ENCODE measurements at regions not wholly inside any gene's neighbourhood (a gene's known extent, or its start where the extent isn't known, plus 50 kb on each side); places are given as distances from the start of the nearest gene placed in this dataset.

GRCh38 chr6:170137176-170137891 is 153.5 kb downstream of the DLL1 start:
- Histone ChIP-seq H3K27ac (ENCODE audit: insufficient read depth, low read length, poor library complexity, severe bottlenecking) (no peak overlapping the region), H3K9me3 (ENCODE audit: control insufficient read depth in 2 of 2, low read length in 2 of 2) (peaks cover 0 to 4% of the 10 kb centered on the region in 2 experiments), H3K4me3 (ENCODE audit: low read depth, low read length) (no peak overlapping the region), H3K27me3 (ENCODE audit: control insufficient read depth, insufficient read depth, low read length) (no peaks in the 10 kb centered on the region), H3K36me3 (ENCODE audit: control insufficient read depth, insufficient read depth, low read length) (no peaks in the 10 kb centered on the region), H3K4me1 (ENCODE audit: control insufficient read depth, insufficient read depth, low read length, poor library complexity, severe bottlenecking) (no peaks in the 10 kb centered on the region)
- Mint-ChIP-seq H3K27me3 (no peaks in the 10 kb centered on the region), H3K27ac (no peak overlapping the region), H3K36me3 (no peaks in the 10 kb centered on the region), H3K9me3 (peaks cover 0 to 7% (median 0%) of the 10 kb centered on the region in 7 donors), H3K4me1 (no peaks in the 10 kb centered on the region), H3K4me3 (no peak overlapping the region)
- no peak for ATAC-seq (ENCODE audit: low read depth in 2 of 2)
- no peak for DNase-seq

- no peak for DNase-seq
- H3K4me1 ChIP-seq (ENCODE audit: control insufficient read depth, insufficient read depth, low read length, poor library complexity, severe bottlenecking): no peaks in the 10 kb centered on the region
- no peaks in the 10 kb centered on the region for H3K36me3 ChIP-seq (ENCODE audit: control insufficient read depth, insufficient read depth, low read length)
- Mint-ChIP-seq H3K27me3 (no peaks in the 10 kb centered on the region), H3K27ac (no peak overlapping the region), H3K4me3 (no peak overlapping the region), H3K9me3 (peaks cover 0 to 5% (median 0%) of the 10 kb centered on the region in 7 donors), H3K36me3 (no peaks in the 10 kb centered on the region), H3K4me1 (no peaks in the 10 kb centered on the region)
- ATAC-seq (ENCODE audit: low read depth in 2 of 2): no peak
- no peak overlapping the region for H3K27ac ChIP-seq (ENCODE audit: insufficient read depth, low read length, poor library complexity, severe bottlenecking)
- no peak overlapping the region for H3K4me3 ChIP-seq (ENCODE audit: low read depth, low read length)
- H3K27me3 ChIP-seq (ENCODE audit: control insufficient read depth, insufficient read depth, low read length): no peaks in the 10 kb centered on the region
- H3K9me3 ChIP-seq (ENCODE audit: control insufficient read depth in 2 of 2, low read length in 2 of 2): peaks cover 0 to 4% of the 10 kb centered on the region in 2 experiments
Measured at GRCh38 chr6:170136541-170137175, 154.2 kb downstream of the DLL1 start.

GRCh38 chr6:170135821-170136471 is 154.9 kb downstream of the DLL1 start:
- H3K27ac ChIP-seq (ENCODE audit: insufficient read depth, low read length, poor library complexity, severe bottlenecking): no peak overlapping the region
- Mint-ChIP-seq H3K36me3 (no peaks in the 10 kb centered on the region), H3K27ac (no peak overlapping the region), H3K27me3 (no peaks in the 10 kb centered on the region), H3K4me1 (no peaks in the 10 kb centered on the region), H3K4me3 (no peak overlapping the region), H3K9me3 (peaks cover 0 to 5% (median 0%) of the 10 kb centered on the region in 7 donors)
- no peaks in the 10 kb centered on the region for H3K27me3 ChIP-seq (ENCODE audit: control insufficient read depth, insufficient read depth, low read length)
- no peak overlapping the region for H3K4me3 ChIP-seq (ENCODE audit: low read depth, low read length)
- H3K4me1 ChIP-seq (ENCODE audit: control insufficient read depth, insufficient read depth, low read length, poor library complexity, severe bottlenecking): no peaks in the 10 kb centered on the region
- peaks cover 0 to 4% of the 10 kb centered on the region in 2 experiments for H3K9me3 ChIP-seq (ENCODE audit: control insufficient read depth in 2 of 2, low read length in 2 of 2)
- ATAC-seq (ENCODE audit: low read depth in 2 of 2): no peak
- DNase-seq: no peak
- no peaks in the 10 kb centered on the region for H3K36me3 ChIP-seq (ENCODE audit: control insufficient read depth, insufficient read depth, low read length)

GRCh38 chr6:170135461-170135820 is 155.4 kb downstream of the DLL1 start:
- peaks cover 0 to 4% (median 0%) of the 10 kb centered on the region in 7 donors for H3K9me3 Mint-ChIP-seq
- no peaks in the 10 kb centered on the region for H3K4me1 ChIP-seq (ENCODE audit: control insufficient read depth, insufficient read depth, low read length, poor library complexity, severe bottlenecking)
- no peak overlapping the region for H3K4me3 Mint-ChIP-seq
- no peaks in the 10 kb centered on the region for H3K4me1 Mint-ChIP-seq
- DNase-seq (no peak), ATAC-seq (ENCODE audit: low read depth in 2 of 2) (no peak)
- H3K27ac Mint-ChIP-seq: no peak overlapping the region
- peaks cover 0 to 4% of the 10 kb centered on the region in 2 experiments for H3K9me3 ChIP-seq (ENCODE audit: control insufficient read depth in 2 of 2, low read length in 2 of 2)
- H3K36me3 Mint-ChIP-seq: no peaks in the 10 kb centered on the region
- H3K36me3 ChIP-seq (ENCODE audit: control insufficient read depth, insufficient read depth, low read length): no peaks in the 10 kb centered on the region
- H3K27me3 Mint-ChIP-seq: no peaks in the 10 kb centered on the region
- no peak overlapping the region for H3K4me3 ChIP-seq (ENCODE audit: low read depth, low read length)
- no peaks in the 10 kb centered on the region for H3K27me3 ChIP-seq (ENCODE audit: control insufficient read depth, insufficient read depth, low read length)
- no peak overlapping the region for H3K27ac ChIP-seq (ENCODE audit: insufficient read depth, low read length, poor library complexity, severe bottlenecking)

GRCh38 chr6:170134471-170135440 is 156.1 kb downstream of the DLL1 start:
- Histone ChIP-seq H3K27ac (ENCODE audit: insufficient read depth, low read length, poor library complexity, severe bottlenecking) (no peak overlapping the region), H3K36me3 (ENCODE audit: control insufficient read depth, insufficient read depth, low read length) (no peaks in the 10 kb centered on the region), H3K9me3 (ENCODE audit: control insufficient read depth in 2 of 2, low read length in 2 of 2) (peaks cover 0 to 4% of the 10 kb centered on the region in 2 experiments), H3K4me3 (ENCODE audit: low read depth, low read length) (no peak overlapping the region), H3K27me3 (ENCODE audit: control insufficient read depth, insufficient read depth, low read length) (no peaks in the 10 kb centered on the region), H3K4me1 (ENCODE audit: control insufficient read depth, insufficient read depth, low read length, poor library complexity, severe bottlenecking) (no peaks in the 10 kb centered on the region)
- Mint-ChIP-seq H3K9me3 (peaks cover 0 to 3% (median 0%) of the 10 kb centered on the region in 7 donors), H3K27ac (no peak overlapping the region), H3K27me3 (no peaks in the 10 kb centered on the region), H3K4me1 (no peaks in the 10 kb centered on the region), H3K36me3 (no peaks in the 10 kb centered on the region), H3K4me3 (no peak overlapping the region)
- DNase-seq (no peak), ATAC-seq (ENCODE audit: low read depth in 2 of 2) (no peak)

GRCh38 chr6:170134031-170134470 is 156.8 kb downstream of the DLL1 start:
- peaks cover 0 to 4% of the 10 kb centered on the region in 2 experiments for H3K9me3 ChIP-seq (ENCODE audit: control insufficient read depth in 2 of 2, low read length in 2 of 2)
- Mint-ChIP-seq H3K4me3 (no peak overlapping the region), H3K27me3 (no peaks in the 10 kb centered on the region), H3K9me3 (peaks cover 0 to 3% (median 0%) of the 10 kb centered on the region in 7 donors), H3K4me1 (no peaks in the 10 kb centered on the region), H3K27ac (no peak overlapping the region), H3K36me3 (no peaks in the 10 kb centered on the region)
- H3K36me3 ChIP-seq (ENCODE audit: control insufficient read depth, insufficient read depth, low read length): no peaks in the 10 kb centered on the region
- DNase-seq (no peak), ATAC-seq (ENCODE audit: low read depth in 2 of 2) (no peak)
- no peaks in the 10 kb centered on the region for H3K4me1 ChIP-seq (ENCODE audit: control insufficient read depth, insufficient read depth, low read length, poor library complexity, severe bottlenecking)
- no peaks in the 10 kb centered on the region for H3K27me3 ChIP-seq (ENCODE audit: control insufficient read depth, insufficient read depth, low read length)
- H3K27ac ChIP-seq (ENCODE audit: insufficient read depth, low read length, poor library complexity, severe bottlenecking): no peak overlapping the region
- no peak overlapping the region for H3K4me3 ChIP-seq (ENCODE audit: low read depth, low read length)

GRCh38 chr6:170132561-170132991 is 158.3 kb downstream of the DLL1 start:
- Mint-ChIP-seq H3K27me3 (no peaks in the 10 kb centered on the region), H3K4me1 (no peaks in the 10 kb centered on the region), H3K4me3 (no peak overlapping the region), H3K36me3 (no peaks in the 10 kb centered on the region), H3K27ac (no peak overlapping the region), H3K9me3 (peaks cover 0 to 1% (median 0%) of the 10 kb centered on the region in 7 donors)
- ATAC-seq (ENCODE audit: low read depth in 2 of 2): no peak
- H3K36me3 ChIP-seq (ENCODE audit: control insufficient read depth, insufficient read depth, low read length): no peaks in the 10 kb centered on the region
- H3K4me3 ChIP-seq (ENCODE audit: low read depth, low read length): no peak overlapping the region
- H3K27ac ChIP-seq (ENCODE audit: insufficient read depth, low read length, poor library complexity, severe bottlenecking): no peak overlapping the region
- no peaks in the 10 kb centered on the region for H3K4me1 ChIP-seq (ENCODE audit: control insufficient read depth, insufficient read depth, low read length, poor library complexity, severe bottlenecking)
- peaks cover 0 to 4% of the 10 kb centered on the region in 2 experiments for H3K9me3 ChIP-seq (ENCODE audit: control insufficient read depth in 2 of 2, low read length in 2 of 2)
- H3K27me3 ChIP-seq (ENCODE audit: control insufficient read depth, insufficient read depth, low read length): no peaks in the 10 kb centered on the region
- no peak for DNase-seq
